HT-29 (cell line): ENCODE measurements at regions not wholly inside any gene's neighbourhood (a gene's known extent, or its start where the extent isn't known, plus 50 kb on each side); places are given as distances from the start of the nearest gene placed in this dataset.

Experiments
- DNase-seq: peaks from one replicate; pipeline ENCODE4 v3.0.0-alpha.2; 2015; ENCODE audit warnings: low spot score

GRCh38 chr10:25113191-25114035 lies 61.4 kb upstream of the GPR158 start:
- peak; percentile 96 for DNase-seq

GRCh38 chr10:25114036-25114411 lies 60.8 kb upstream of the GPR158 start:
- no peak for DNase-seq

- no peak for DNase-seq
These were observed 57.0 kb upstream of the GPR158 start for GRCh38 chr10:25117757-25118156.

- DNase-seq: no peak
These were observed 54.6 kb upstream of the GPR158 start for GRCh38 chr10:25120188-25120587.
